ENCODE measurements at regions not wholly inside any gene's neighbourhood (a gene's known extent, or its start where the extent isn't known, plus 50 kb on each side); places are given as distances from the start of the nearest gene placed in this dataset.

DNA sequence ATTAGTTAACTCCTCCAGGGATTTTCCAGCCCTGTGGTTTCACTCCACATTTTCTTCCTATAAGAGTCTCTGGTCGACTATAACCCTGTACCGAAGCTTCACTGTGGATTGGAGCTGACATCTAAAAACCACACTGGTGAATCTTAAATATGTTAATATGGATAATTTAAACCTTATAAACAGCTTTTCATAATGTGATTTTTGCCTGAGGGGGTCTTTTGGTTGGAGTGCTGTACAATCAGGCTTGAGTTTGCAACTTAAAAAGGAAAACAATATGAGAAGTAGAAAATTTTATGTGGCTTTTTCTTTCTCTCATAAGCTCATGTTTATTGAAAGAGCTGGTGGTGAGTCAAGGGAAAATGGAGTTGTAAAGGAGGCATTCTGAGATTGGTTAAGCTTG, 313.7 kb downstream of the VPS13C start:
- H3K4me1 ChIP-seq = no peaks in the 10 kb centered on the region
- peaks cover 42% of the 10 kb centered on the region for H3K27me3 ChIP-seq (ENCODE audit: low read depth)
- H3K9me3 ChIP-seq (replicated peaks) = no peaks in the 10 kb centered on the region
- DNase-seq = no peak
- no peaks in the 10 kb centered on the region for H3K36me3 ChIP-seq
- H3K27ac ChIP-seq (replicated peaks) = no peak overlapping the region
- intact Hi-C loops (cut with micrococcal nuclease) = no loop called here
- TF ChIP-seq, protein P1, sequence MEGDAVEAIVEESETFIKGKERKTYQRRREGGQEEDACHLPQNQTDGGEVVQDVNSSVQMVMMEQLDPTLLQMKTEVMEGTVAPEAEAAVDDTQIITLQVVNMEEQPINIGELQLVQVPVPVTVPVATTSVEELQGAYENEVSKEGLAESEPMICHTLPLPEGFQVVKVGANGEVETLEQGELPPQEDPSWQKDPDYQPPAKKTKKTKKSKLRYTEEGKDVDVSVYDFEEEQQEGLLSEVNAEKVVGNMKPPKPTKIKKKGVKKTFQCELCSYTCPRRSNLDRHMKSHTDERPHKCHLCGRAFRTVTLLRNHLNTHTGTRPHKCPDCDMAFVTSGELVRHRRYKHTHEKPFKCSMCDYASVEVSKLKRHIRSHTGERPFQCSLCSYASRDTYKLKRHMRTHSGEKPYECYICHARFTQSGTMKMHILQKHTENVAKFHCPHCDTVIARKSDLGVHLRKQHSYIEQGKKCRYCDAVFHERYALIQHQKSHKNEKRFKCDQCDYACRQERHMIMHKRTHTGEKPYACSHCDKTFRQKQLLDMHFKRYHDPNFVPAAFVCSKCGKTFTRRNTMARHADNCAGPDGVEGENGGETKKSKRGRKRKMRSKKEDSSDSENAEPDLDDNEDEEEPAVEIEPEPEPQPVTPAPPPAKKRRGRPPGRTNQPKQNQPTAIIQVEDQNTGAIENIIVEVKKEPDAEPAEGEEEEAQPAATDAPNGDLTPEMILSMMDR (IDR thresholded peaks at IDR 0.05; ENCODE audit: borderline replicate concordance) = no peak
- H3K4me3 ChIP-seq = no peak overlapping the region

DNA sequence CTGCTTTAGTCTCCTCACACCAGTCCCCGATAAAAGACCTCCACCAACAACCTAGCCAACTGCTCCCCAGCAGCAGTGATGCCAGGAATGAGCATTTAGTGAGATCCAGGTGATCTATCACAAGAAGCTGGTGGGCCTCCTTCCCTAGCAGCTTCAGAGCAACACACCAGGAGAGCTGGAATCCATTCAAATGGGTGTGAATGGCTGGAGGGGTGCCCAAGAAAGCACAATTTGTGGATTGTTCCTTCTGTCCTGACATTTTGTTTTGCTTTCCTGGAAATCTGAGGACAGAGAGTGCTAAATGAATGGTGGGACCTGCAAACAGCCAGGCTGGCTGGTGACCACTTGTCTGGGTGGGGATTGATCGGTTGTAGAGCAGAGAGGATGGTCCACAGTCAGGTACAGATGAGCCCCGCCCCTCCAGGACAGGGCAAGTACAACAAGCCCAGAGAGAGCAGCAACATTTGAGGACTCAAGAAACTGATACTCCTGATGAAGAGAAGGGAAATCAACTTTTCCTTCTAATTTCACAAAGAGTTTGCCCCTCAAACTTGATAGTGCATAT, 316.8 kb downstream of the VPS13C start:
- Histone ChIP-seq H3K27me3 (ENCODE audit: low read depth) (peaks cover 25% of the 10 kb centered on the region), H3K4me3 (no peak overlapping the region), H3K27ac (replicated peaks) (no peak overlapping the region), H3K9me3 (replicated peaks) (peaks cover 7% of the 10 kb centered on the region), H3K4me1 (no peaks in the 10 kb centered on the region), H3K36me3 (no peaks in the 10 kb centered on the region)
- TF ChIP-seq, protein P1 (IDR thresholded peaks at IDR 0.05; ENCODE audit: borderline replicate concordance) = no peak
- intact Hi-C loops (cut with micrococcal nuclease) = no loop called here
- no peak for DNase-seq

DNA sequence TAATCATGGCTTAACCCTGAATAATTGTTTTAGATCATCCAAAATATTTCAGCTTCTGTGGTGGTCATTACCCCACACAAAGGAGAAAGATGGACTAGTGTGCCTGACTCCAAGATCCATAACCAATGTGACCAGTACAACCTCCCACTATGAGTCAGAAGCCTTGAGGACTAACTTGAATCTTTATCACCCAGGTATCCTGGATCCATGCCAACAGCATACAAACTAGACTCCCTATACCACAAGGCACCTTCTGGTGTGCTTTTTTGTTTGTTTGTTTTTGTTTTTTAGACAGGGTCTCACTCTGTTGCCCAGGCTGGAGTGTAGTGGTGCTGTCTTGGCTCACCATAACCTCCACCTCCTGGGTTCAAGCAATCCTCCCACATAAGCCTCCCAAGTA, 317.7 kb downstream of the VPS13C start:
- intact Hi-C loops (cut with micrococcal nuclease) = no loop called here
- TF ChIP-seq, protein P1 (IDR thresholded peaks at IDR 0.05; ENCODE audit: borderline replicate concordance) = no peak
- Histone ChIP-seq H3K36me3 (no peaks in the 10 kb centered on the region), H3K9me3 (replicated peaks) (peaks cover 10% of the 10 kb centered on the region), H3K4me1 (no peaks in the 10 kb centered on the region), H3K27me3 (ENCODE audit: low read depth) (peaks cover 17% of the 10 kb centered on the region), H3K4me3 (no peak overlapping the region), H3K27ac (replicated peaks) (no peak overlapping the region)
- no peak for DNase-seq

DNA sequence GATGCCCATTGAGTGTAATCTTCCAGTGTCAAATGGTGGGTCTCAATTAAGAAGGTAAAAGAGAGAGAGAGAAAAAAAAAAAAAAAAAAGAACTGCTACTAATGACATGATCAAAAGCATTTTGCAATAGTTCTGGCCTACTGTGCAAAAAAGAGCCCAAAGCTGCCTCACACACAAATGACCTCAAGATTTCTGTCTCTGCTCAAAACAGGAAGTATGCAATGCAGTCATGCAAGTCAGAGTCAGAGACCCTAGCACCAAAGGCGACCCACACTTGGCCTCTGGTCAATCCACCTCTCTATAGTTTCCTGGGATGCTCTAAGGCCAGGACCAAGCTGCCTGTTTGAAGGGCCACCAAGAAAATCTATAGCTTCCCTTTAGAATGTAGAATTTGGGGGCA, 323.5 kb downstream of the VPS13C start:
- TF ChIP-seq, protein P1 (IDR thresholded peaks at IDR 0.05; ENCODE audit: borderline replicate concordance) = no peak
- Histone ChIP-seq H3K36me3 (no peaks in the 10 kb centered on the region), H3K27ac (replicated peaks) (no peak overlapping the region), H3K27me3 (ENCODE audit: low read depth) (peaks cover 10% of the 10 kb centered on the region), H3K4me3 (no peak overlapping the region), H3K9me3 (replicated peaks) (peaks cover 10% of the 10 kb centered on the region), H3K4me1 (no peaks in the 10 kb centered on the region)
- DNase-seq = no peak
- intact Hi-C loops (cut with micrococcal nuclease) = no loop called here

DNA sequence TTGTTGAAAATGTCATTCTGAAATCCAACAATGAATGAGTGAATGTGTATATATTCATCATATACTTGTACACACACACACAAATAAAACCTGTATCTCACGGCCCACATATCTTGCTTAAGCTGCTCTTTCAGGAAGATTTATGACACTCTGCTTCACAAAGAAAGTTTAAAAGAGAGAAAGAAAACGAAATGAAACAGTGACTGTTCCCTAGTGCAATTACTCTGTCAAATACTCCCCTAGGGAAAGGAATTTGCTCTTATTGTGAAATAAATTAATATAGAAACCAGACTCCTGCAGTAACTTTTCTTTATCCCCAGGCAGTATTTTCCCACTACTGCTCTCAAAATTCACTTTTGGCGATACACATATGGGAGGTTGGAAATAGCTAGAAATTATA, 329.1 kb downstream of the VPS13C start:
- intact Hi-C loops (cut with micrococcal nuclease) = no loop called here
- H3K9me3 ChIP-seq (replicated peaks) = no peaks in the 10 kb centered on the region
- H3K27me3 ChIP-seq (ENCODE audit: low read depth) = peaks cover 17% of the 10 kb centered on the region
- H3K36me3 ChIP-seq = no peaks in the 10 kb centered on the region
- no peaks in the 10 kb centered on the region for H3K4me1 ChIP-seq
- no peak for DNase-seq
- H3K27ac ChIP-seq (replicated peaks) = no peak overlapping the region
- TF ChIP-seq, protein P1 (IDR thresholded peaks at IDR 0.05; ENCODE audit: borderline replicate concordance) = no peak
- H3K4me3 ChIP-seq = no peak overlapping the region

All from left ventricle myocardium inferior (tissue), 1 donor.